OCI-LY3 (cell line): ENCODE measurements at regions not wholly inside any gene's neighbourhood (a gene's known extent, or its start where the extent isn't known, plus 50 kb on each side); places are given as distances from the start of the nearest gene placed in this dataset.

Experiments
- EZH2phosphoT487 ChIP-seq: fragments of 200-600 bp; shearing (Covaris generic); IDR thresholded peaks from 2 replicates; pipeline ENCODE4 v1.6.1; 2018; ENCODE audit warnings: antibody characterized with exemption, mixed run types, low read depth
- TF ChIP-seq, protein P1 (sequence below): fragments of 200-600, 300-600 bp; sonication (generic); IDR thresholded peaks from 2 replicates; pipeline ENCODE4 v1.5.1; 2014; ENCODE audit warnings: antibody characterized with exemption, low read length, low read depth

DNA sequence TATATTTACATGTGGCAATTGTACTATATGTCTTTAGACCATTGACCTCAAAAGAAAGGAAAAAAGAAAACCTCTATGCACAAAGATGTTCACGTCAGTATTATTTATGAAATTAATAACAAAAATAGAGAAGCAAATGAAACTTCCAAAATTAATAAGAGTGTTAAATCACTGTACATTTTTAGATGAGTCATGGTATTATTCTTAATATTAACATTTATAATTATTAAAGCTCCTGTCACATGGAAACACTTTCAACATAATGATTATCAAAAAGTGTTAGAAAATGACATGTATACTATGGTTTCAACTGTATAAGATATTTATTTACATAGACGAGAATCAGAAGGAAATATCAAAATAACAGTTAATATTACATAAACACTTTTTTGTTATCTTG lies 324.9 kb upstream of the RUNX1 start:
- TF ChIP-seq, protein P1, sequence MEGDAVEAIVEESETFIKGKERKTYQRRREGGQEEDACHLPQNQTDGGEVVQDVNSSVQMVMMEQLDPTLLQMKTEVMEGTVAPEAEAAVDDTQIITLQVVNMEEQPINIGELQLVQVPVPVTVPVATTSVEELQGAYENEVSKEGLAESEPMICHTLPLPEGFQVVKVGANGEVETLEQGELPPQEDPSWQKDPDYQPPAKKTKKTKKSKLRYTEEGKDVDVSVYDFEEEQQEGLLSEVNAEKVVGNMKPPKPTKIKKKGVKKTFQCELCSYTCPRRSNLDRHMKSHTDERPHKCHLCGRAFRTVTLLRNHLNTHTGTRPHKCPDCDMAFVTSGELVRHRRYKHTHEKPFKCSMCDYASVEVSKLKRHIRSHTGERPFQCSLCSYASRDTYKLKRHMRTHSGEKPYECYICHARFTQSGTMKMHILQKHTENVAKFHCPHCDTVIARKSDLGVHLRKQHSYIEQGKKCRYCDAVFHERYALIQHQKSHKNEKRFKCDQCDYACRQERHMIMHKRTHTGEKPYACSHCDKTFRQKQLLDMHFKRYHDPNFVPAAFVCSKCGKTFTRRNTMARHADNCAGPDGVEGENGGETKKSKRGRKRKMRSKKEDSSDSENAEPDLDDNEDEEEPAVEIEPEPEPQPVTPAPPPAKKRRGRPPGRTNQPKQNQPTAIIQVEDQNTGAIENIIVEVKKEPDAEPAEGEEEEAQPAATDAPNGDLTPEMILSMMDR = no peak
- TF ChIP-seq EZH2phosphoT487 = no peak
